Activated naive CD8-positive, alpha-beta T cell treated with anti-CD3 and anti-CD28 coated beads, Interleukin-2, amount 10 ng/mL, durations not matched to agents 7 days and 5 days (primary cell): ENCODE measurements at regions not wholly inside any gene's neighbourhood (a gene's known extent, or its start where the extent isn't known, plus 50 kb on each side); places are given as distances from the start of the nearest gene placed in this dataset.
"Not testable (repeated sequence)": the region's sequence is repeated elsewhere in the genome, so short reads cannot be mapped to it uniquely, and the experiment has no call there.

Experiments
- ATAC-seq: fragments of 150-1000 bp; cut with Tn5 transposase; one replicate; pipeline ENCODE4 v1.10.0; 2021; ENCODE audit warnings: low read depth, moderate library complexity
- POLR2A ChIA-PET: fragments of 350-600 bp; sonication (Branson Sonifier 250); formaldehyde crosslinking; loops from one replicate; lab custom pipeline; 2021; ENCODE audit warnings: antibody characterized with exemption; lab: Charles Lee
- DNase-seq: peaks from one replicate; pipeline ENCODE4 v3.0.0; 2021
- H3K27ac Mint-ChIP-seq: one replicate; pipeline ENCODE4 v1.8.0; 2022; ENCODE audit warnings: mild to moderate bottlenecking, mixed read lengths
- H3K27me3 Mint-ChIP-seq: one replicate; pipeline ENCODE4 v1.8.0; 2022; ENCODE audit warnings: mild to moderate bottlenecking, moderate library complexity, mixed read lengths
- H3K36me3 Mint-ChIP-seq: one replicate; pipeline ENCODE4 v1.8.0; 2021; ENCODE audit warnings: mild to moderate bottlenecking, mixed read lengths
- H3K4me1 Mint-ChIP-seq: one replicate; pipeline ENCODE4 v1.8.0; 2021; ENCODE audit warnings: mixed read lengths
- H3K4me3 Mint-ChIP-seq: one replicate; pipeline ENCODE4 v1.8.0; 2022; ENCODE audit warnings: mild to moderate bottlenecking, moderate library complexity, mixed read lengths
- H3K9me3 Mint-ChIP-seq: one replicate; pipeline ENCODE4 v1.8.0; 2021; ENCODE audit warnings: mixed read lengths

GRCh38 chr7:91473619-91474018, 209.4 kb downstream of the FZD1 start:
- POLR2A ChIA-PET: no interaction called here
- no peak for ATAC-seq
- H3K4me3 Mint-ChIP-seq: no peak overlapping the region
- no peaks in the 10 kb centered on the region for H3K4me1 Mint-ChIP-seq
- peaks cover 8% of the 10 kb centered on the region for H3K9me3 Mint-ChIP-seq
- no peak for DNase-seq
- no peaks in the 10 kb centered on the region for H3K36me3 Mint-ChIP-seq
- H3K27ac Mint-ChIP-seq: no peak overlapping the region
- H3K27me3 Mint-ChIP-seq: no peaks in the 10 kb centered on the region

DNA sequence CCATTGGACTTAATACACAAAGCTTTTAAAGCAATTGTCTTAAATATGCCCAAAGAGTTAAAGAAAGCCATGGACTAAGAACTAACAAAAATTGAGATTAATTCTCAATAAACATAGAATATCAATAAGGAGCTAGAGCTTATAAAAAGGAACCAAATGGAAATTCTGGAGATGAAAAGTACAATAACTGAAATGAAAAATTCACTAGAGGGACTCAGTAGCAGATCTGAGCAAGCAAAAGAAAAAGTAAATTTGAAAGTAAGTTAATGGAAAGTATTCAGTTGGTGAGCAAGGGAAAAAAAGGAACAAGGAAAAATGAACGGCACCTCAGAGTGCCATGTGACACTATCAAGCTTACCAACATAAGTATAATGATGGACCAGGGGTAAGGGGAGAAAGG, 209.8 kb downstream of the FZD1 start:
- no peak for ATAC-seq
- H3K27ac Mint-ChIP-seq: no peak overlapping the region
- no peak overlapping the region for H3K4me3 Mint-ChIP-seq
- H3K36me3 Mint-ChIP-seq: no peaks in the 10 kb centered on the region
- DNase-seq: no peak
- no peaks in the 10 kb centered on the region for H3K27me3 Mint-ChIP-seq
- POLR2A ChIA-PET: no interaction called here
- no peaks in the 10 kb centered on the region for H3K4me1 Mint-ChIP-seq
- peaks cover 8% of the 10 kb centered on the region for H3K9me3 Mint-ChIP-seq

DNA sequence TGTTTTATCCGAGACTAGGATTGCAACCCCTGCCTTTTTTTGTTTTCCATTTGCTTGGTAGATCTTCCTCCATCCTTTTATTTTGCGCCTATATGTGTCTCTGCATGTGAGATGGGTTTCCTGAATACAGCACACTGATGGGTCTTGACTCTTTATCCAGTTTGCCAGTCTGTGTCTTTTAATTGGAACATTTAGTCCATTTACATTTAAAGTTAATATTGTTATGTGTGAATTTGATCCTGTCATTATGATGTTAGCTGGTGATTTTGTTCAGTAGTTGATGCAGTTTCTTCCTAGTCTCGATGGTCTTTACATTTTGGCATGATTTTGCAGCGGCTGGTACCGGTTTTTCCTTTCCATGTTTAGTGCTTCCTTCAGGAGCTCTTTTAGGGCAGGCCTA, 216.2 kb downstream of the FZD1 start:
- H3K4me1 Mint-ChIP-seq, H3K27me3 Mint-ChIP-seq, ATAC-seq, H3K4me3 Mint-ChIP-seq, H3K9me3 Mint-ChIP-seq, H3K27ac Mint-ChIP-seq, POLR2A ChIA-PET, DNase-seq, H3K36me3 Mint-ChIP-seq: not testable (repeated sequence)

GRCh38 chr7:91491868-91492267, 227.6 kb downstream of the FZD1 start:
- POLR2A ChIA-PET: no interaction called here

DNA sequence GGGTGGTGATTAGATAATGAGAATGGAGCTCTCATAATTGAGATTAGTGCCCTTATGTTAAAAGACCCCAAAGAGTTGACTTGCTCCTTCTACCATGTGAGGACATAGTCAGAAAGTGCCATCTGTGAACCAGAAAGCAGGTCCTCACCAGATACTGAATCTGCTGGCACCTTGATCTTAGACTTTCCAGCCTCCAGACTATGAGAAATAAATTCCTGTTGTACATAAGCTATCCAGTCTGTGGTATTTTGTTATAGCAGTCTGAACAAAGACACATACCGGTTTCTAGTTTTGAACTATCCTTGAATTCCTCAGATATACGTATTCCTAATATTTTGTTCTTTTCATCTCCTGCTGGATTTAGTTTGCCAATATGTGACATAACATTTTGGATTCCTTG, 228.1 kb downstream of the FZD1 start:
- DNase-seq: no peak
- Mint-ChIP-seq H3K4me3 (no peak overlapping the region), H3K9me3 (no peaks in the 10 kb centered on the region), H3K27ac (no peak overlapping the region), H3K27me3 (no peaks in the 10 kb centered on the region), H3K4me1 (no peaks in the 10 kb centered on the region), H3K36me3 (no peaks in the 10 kb centered on the region)
- POLR2A ChIA-PET: no interaction called here
- ATAC-seq: no peak

More at GRCh38 chr7:91491868-91492267, 227.6 kb downstream of the FZD1 start:
- no peak overlapping the region for H3K27ac Mint-ChIP-seq
- H3K27me3 Mint-ChIP-seq: no peaks in the 10 kb centered on the region
- H3K9me3 Mint-ChIP-seq: no peaks in the 10 kb centered on the region
- ATAC-seq (no peak), DNase-seq (no peak)
- H3K4me1 Mint-ChIP-seq: no peaks in the 10 kb centered on the region
- H3K36me3 Mint-ChIP-seq: no peaks in the 10 kb centered on the region
- H3K4me3 Mint-ChIP-seq: no peak overlapping the region

DNA sequence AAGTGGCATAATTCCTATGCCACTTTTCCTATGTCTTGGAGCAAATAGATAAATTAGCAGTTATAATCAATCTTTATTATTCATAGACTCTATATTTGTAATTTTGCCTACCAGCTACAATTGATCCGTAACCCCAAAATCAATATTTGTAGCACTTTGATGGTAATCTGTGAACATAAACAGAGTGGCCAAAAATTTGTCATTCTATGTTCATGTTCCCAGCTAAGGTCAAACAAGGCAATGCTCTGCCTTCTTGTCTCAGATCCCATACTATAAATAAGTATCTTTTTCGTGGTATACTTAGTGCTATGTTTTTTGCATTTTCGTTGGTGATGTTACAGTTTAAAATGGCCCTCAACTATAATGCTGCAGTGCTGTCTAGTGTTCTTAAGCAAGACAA, 228.5 kb downstream of the FZD1 start:
- H3K27ac Mint-ChIP-seq: no peak overlapping the region
- no peaks in the 10 kb centered on the region for H3K36me3 Mint-ChIP-seq
- no peaks in the 10 kb centered on the region for H3K4me1 Mint-ChIP-seq
- no peaks in the 10 kb centered on the region for H3K9me3 Mint-ChIP-seq
- no peaks in the 10 kb centered on the region for H3K27me3 Mint-ChIP-seq
- no peak overlapping the region for H3K4me3 Mint-ChIP-seq
- DNase-seq (no peak), ATAC-seq (no peak)
- POLR2A ChIA-PET: no interaction called here

GRCh38 chr7:91494450-91494849, 230.2 kb downstream of the FZD1 start:
- Mint-ChIP-seq H3K4me3 (no peak overlapping the region), H3K4me1 (no peaks in the 10 kb centered on the region), H3K27ac (no peak overlapping the region), H3K36me3 (no peaks in the 10 kb centered on the region), H3K9me3 (peaks cover 6% of the 10 kb centered on the region), H3K27me3 (no peaks in the 10 kb centered on the region)
- POLR2A ChIA-PET: no interaction called here
- no peak for DNase-seq
- no peak for ATAC-seq

DNA sequence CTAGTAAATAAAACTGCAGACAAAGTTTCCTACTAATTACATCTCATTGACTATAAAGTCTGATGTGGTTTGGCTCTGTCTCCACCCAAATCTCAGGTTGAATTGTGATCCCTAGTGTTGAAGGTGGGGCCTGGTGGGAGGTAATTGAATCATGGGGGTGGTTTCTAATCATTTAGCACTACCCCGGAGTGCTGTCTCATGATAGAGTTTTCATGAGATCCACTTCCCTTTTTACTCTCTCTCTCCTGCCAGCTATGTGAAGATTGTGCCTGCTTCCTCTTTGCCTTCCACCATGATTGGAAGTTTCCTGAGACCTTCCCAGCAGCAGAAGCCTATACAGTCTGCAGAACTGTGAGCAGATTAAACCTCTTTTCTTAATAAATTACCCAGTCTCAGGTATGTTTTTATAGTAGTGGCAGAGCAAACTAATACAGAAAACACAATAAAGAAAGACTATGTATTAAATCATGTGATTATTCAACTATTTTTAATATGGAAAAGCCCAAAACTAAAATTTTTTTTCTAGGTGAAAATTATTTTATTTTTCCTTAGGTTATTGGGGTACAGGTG, 232.1 kb downstream of the FZD1 start:
- POLR2A ChIA-PET: no interaction called here
- Mint-ChIP-seq H3K4me3 (no peak overlapping the region), H3K36me3 (no peaks in the 10 kb centered on the region), H3K9me3 (peaks cover 9% of the 10 kb centered on the region), H3K4me1 (no peaks in the 10 kb centered on the region), H3K27me3 (no peaks in the 10 kb centered on the region), H3K27ac (no peak overlapping the region)
- no peak for ATAC-seq
- no peak for DNase-seq

DNA sequence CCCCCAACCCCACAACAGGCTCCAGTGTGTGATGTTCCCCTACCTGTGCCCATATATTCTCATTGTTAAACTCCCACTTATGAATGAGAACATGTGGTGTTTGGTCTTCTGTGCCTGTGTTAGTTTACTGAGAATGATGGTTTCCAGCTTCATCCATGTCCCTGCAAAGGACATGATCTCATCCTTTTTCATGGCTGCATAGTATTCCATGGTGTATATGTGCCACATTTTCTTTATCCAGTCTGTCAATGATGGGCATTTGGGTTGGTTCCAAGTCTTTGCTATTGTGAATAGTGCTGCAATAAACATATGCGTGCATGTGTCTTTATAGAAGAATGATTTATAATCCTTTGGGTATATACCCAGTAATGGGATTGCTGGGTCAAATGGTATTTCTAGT, 233.0 kb downstream of the FZD1 start:
- H3K4me3 Mint-ChIP-seq, H3K36me3 Mint-ChIP-seq, POLR2A ChIA-PET, H3K4me1 Mint-ChIP-seq, H3K27me3 Mint-ChIP-seq, H3K27ac Mint-ChIP-seq, H3K9me3 Mint-ChIP-seq, ATAC-seq, DNase-seq: not testable (repeated sequence)

GRCh38 chr7:91503934-91504555, 239.8 kb downstream of the FZD1 start:
- ATAC-seq (no peak), DNase-seq (no peak)
- POLR2A ChIA-PET: no interaction called here
- H3K27ac Mint-ChIP-seq: no peak overlapping the region
- H3K9me3 Mint-ChIP-seq: peaks cover 4% of the 10 kb centered on the region
- no peaks in the 10 kb centered on the region for H3K27me3 Mint-ChIP-seq
- no peaks in the 10 kb centered on the region for H3K4me1 Mint-ChIP-seq
- H3K36me3 Mint-ChIP-seq: no peaks in the 10 kb centered on the region
- H3K4me3 Mint-ChIP-seq: no peak overlapping the region

GRCh38 chr7:91504919-91505318, 240.7 kb downstream of the FZD1 start:
- ATAC-seq (no peak), DNase-seq (no peak)
- Mint-ChIP-seq H3K27ac (no peak overlapping the region), H3K27me3 (no peaks in the 10 kb centered on the region), H3K4me1 (no peaks in the 10 kb centered on the region), H3K9me3 (peaks cover 4% of the 10 kb centered on the region), H3K4me3 (no peak overlapping the region), H3K36me3 (no peaks in the 10 kb centered on the region)
- POLR2A ChIA-PET: no interaction called here

DNA sequence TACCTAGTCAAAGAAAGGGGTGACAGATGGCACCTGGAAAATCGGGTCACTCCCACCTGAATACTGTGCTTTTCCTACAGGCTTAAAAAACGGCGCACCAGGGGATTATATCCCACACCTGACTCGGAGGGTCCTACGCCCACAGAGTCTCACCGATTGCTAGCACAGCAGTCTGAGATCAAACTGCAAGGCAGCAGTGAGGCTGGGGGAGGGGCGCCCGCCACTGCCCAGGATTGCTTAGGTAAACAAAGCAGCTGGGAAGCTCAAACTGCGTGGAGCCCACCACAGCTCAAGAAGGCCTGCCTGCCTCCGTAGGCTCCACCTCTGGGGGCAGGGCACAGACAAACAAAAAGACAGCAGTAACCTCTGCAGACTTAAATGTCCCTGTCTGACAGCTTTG, 242.7 kb downstream of the FZD1 start:
- H3K27ac Mint-ChIP-seq, H3K36me3 Mint-ChIP-seq, H3K4me1 Mint-ChIP-seq, H3K4me3 Mint-ChIP-seq, H3K27me3 Mint-ChIP-seq, ATAC-seq, POLR2A ChIA-PET, H3K9me3 Mint-ChIP-seq, DNase-seq: not testable (repeated sequence)

GRCh38 chr7:91511861-91512260, 247.6 kb downstream of the FZD1 start:
- POLR2A ChIA-PET: not testable (repeated sequence)

GRCh38 chr7:91512958-91513357, 248.7 kb downstream of the FZD1 start:
- Mint-ChIP-seq H3K36me3 (no peaks in the 10 kb centered on the region), H3K27me3 (no peaks in the 10 kb centered on the region), H3K4me3 (no peak overlapping the region), H3K4me1 (no peaks in the 10 kb centered on the region), H3K27ac (no peak overlapping the region), H3K9me3 (peaks cover 2% of the 10 kb centered on the region)
- no peak for DNase-seq
- ATAC-seq: no peak
- POLR2A ChIA-PET: no interaction called here

More at GRCh38 chr7:91511861-91512260, 247.6 kb downstream of the FZD1 start:
- DNase-seq, H3K36me3 Mint-ChIP-seq, H3K4me3 Mint-ChIP-seq, H3K9me3 Mint-ChIP-seq, H3K27ac Mint-ChIP-seq, ATAC-seq, H3K4me1 Mint-ChIP-seq, H3K27me3 Mint-ChIP-seq: not testable (repeated sequence)
